KMS-11 (cell line): ENCODE measurements at regions not wholly inside any gene's neighbourhood (a gene's known extent, or its start where the extent isn't known, plus 50 kb on each side); places are given as distances from the start of the nearest gene placed in this dataset.

ENCODE experiments used
- H2AFZ ChIP-seq: fragments of 200-600 bp; sonication (generic); 2 replicates; pipeline ENCODE4 v1.6.1; 2016; ENCODE audit warnings: antibody characterized with exemption, mixed run types, low read depth
- H3K27ac ChIP-seq: fragments of 200-600 bp; sonication (generic); 2 replicates; pipeline ENCODE4 v1.6.1; 2016; ENCODE audit warnings: mild to moderate bottlenecking, mixed run types
- H3K27me3 ChIP-seq: fragments of 200-600 bp; sonication (generic); 2 replicates; pipeline ENCODE4 v1.6.1; 2017; ENCODE audit warnings: mild to moderate bottlenecking, low read depth, mixed run types, moderate library complexity; ENCODE audit not compliant: insufficient read depth
- H3K36me3 ChIP-seq: fragments of 200-600 bp; sonication (generic); 2 replicates; pipeline ENCODE4 v1.6.1; 2017; ENCODE audit warnings: mild to moderate bottlenecking, mixed run types; ENCODE audit not compliant: insufficient read depth
- H3K4me1 ChIP-seq: fragments of 200-600 bp; sonication (generic); 2 replicates; pipeline ENCODE4 v1.6.1; 2016; ENCODE audit warnings: mild to moderate bottlenecking, low read depth, mixed run types; ENCODE audit not compliant: poor library complexity, severe bottlenecking
- H3K4me2 ChIP-seq: fragments of 200-600 bp; sonication (generic); 2 replicates; pipeline ENCODE4 v1.7.0; 2016; ENCODE audit warnings: mild to moderate bottlenecking, mixed run types
- H3K4me3 ChIP-seq: fragments of 200-600 bp; sonication (generic); IDR thresholded peaks from 2 replicates; pipeline ENCODE4 v1.6.1; 2017; ENCODE audit warnings: low read depth, low read length, mixed read lengths; ENCODE audit not compliant: insufficient read depth
- H3K79me2 ChIP-seq: fragments of 200-600 bp; sonication (generic); 2 replicates; pipeline ENCODE4 v1.6.1; 2016; ENCODE audit warnings: low read depth, mixed run types; ENCODE audit not compliant: insufficient read depth
- H3K9ac ChIP-seq: fragments of 200-600 bp; sonication (generic); 2 replicates; pipeline ENCODE4 v1.6.1; 2016; ENCODE audit warnings: mild to moderate bottlenecking, mixed run types
- H4K20me1 ChIP-seq: fragments of 200-600 bp; sonication (generic); 2 replicates; pipeline ENCODE4 v1.6.1; 2016; ENCODE audit warnings: mild to moderate bottlenecking, mixed run types; ENCODE audit not compliant: insufficient read depth
- TF ChIP-seq, protein P1 (sequence below): fragments of 200-600 bp; sonication (generic); conservative IDR thresholded peaks from 2 replicates; pipeline ENCODE4 v1.6.1; 2017; ENCODE audit warnings: low read depth, mild to moderate bottlenecking, antibody characterized with exemption, low read length, moderate library complexity, mixed read lengths

DNA sequence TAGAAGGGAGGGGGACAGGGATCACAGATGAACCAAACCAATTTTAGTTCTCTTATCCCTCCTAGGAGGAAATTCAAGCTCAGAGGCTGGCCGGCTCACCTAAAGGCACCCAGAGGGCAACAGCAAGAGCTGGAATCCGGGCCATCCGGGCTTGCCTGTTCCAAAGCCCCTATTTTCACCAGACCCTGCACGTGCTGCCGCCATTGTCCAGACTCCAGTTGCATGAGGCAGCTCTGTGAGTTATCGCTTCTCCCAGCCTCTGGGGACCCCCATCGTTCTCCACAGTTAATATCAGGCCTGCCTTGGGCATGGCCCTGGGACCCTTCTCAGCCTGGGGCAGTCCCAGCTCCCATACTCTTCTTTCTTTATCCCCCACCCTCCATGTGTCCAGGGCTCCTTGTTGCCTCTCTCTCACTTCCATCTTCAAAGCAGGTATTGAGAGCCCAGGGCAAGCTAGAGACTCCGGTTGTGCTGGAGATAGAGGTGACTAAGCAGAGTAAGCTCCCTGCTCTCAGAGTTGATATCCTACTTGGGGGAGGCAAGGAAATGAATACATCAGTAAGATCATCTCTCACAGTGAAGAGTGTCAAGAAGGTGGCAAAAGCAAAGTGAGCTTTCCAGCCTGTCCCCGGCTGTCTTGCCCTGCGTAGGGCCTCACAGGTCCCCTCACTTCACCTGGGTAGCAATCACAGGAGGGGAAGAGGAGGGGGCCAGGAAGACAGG, 322.8 kb downstream of the UACA start:
- no peak overlapping the region for H2AFZ ChIP-seq
- no peak overlapping the region for H3K9ac ChIP-seq
- peaks cover 25% of the 10 kb centered on the region for H3K4me1 ChIP-seq
- TF ChIP-seq, protein P1, sequence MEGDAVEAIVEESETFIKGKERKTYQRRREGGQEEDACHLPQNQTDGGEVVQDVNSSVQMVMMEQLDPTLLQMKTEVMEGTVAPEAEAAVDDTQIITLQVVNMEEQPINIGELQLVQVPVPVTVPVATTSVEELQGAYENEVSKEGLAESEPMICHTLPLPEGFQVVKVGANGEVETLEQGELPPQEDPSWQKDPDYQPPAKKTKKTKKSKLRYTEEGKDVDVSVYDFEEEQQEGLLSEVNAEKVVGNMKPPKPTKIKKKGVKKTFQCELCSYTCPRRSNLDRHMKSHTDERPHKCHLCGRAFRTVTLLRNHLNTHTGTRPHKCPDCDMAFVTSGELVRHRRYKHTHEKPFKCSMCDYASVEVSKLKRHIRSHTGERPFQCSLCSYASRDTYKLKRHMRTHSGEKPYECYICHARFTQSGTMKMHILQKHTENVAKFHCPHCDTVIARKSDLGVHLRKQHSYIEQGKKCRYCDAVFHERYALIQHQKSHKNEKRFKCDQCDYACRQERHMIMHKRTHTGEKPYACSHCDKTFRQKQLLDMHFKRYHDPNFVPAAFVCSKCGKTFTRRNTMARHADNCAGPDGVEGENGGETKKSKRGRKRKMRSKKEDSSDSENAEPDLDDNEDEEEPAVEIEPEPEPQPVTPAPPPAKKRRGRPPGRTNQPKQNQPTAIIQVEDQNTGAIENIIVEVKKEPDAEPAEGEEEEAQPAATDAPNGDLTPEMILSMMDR: no peak
- no peak overlapping the region for H3K27ac ChIP-seq
- H4K20me1 ChIP-seq: no peaks in the 10 kb centered on the region
- H3K79me2 ChIP-seq: no peaks in the 10 kb centered on the region
- no peaks in the 10 kb centered on the region for H3K27me3 ChIP-seq
- no peak overlapping the region for H3K4me2 ChIP-seq
- no peaks in the 10 kb centered on the region for H3K36me3 ChIP-seq
- H3K4me3 ChIP-seq: no peak overlapping the region

DNA sequence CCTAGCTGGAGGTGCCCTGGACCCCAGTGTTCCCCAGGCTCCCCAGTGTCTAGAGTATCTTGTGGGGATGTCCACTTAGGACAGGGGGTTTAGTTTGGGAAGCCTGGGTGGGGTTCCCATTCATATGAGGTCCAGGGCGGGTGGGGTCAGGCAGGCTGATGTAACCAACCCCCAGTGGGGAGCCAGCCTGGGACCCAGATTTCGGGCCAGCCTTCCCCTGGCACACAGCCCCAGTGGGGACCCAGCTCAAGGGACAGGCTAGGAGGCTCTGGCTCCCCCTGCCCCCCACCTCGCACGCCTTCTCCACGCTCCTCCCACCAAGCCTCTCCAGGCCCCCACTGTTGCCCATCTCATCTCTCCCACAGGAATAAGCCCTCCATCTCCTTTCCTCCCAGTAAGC, 323.5 kb downstream of the UACA start:
- no peak overlapping the region for H3K4me2 ChIP-seq
- no peak overlapping the region for H3K9ac ChIP-seq
- TF ChIP-seq, protein P1: no peak
- H2AFZ ChIP-seq: no peak overlapping the region
- H3K4me1 ChIP-seq: peaks cover 32% of the 10 kb centered on the region
- no peaks in the 10 kb centered on the region for H3K27me3 ChIP-seq
- no peaks in the 10 kb centered on the region for H3K36me3 ChIP-seq
- H4K20me1 ChIP-seq: no peaks in the 10 kb centered on the region
- no peak overlapping the region for H3K27ac ChIP-seq
- H3K79me2 ChIP-seq: no peaks in the 10 kb centered on the region
- no peak overlapping the region for H3K4me3 ChIP-seq

DNA sequence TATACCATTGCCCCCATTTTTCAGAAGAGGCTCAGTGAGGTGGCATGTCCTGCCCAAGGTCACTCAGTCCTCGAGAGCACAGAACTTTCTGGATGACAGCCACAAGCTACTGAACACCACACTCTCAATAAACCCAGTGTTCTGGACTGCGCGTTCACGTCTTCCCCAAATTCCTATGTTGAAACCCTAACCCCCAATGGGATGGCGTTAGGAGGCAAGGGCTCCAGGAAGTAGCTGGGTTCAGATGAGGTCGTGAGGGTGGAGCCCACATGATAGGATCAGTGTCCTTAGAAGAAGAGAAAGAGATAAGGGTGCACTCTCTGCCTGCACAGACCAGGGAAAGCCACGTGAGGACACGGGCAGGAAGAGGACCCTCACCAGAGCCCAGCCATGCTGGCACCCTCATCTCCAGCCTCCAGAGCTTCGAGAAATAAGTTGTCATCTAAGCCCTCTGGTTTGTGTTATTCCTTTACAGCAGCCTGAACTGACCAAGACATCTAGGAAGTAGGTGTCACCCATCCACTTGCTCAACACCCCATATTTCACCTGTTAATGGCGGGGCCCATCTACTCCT, 324.0 kb downstream of the UACA start:
- TF ChIP-seq, protein P1: no peak
- no peaks in the 10 kb centered on the region for H3K27me3 ChIP-seq
- no peaks in the 10 kb centered on the region for H3K36me3 ChIP-seq
- no peaks in the 10 kb centered on the region for H3K79me2 ChIP-seq
- H3K4me3 ChIP-seq: no peak overlapping the region
- H2AFZ ChIP-seq: no peak overlapping the region
- H3K27ac ChIP-seq: no peak overlapping the region
- H4K20me1 ChIP-seq: no peaks in the 10 kb centered on the region
- no peak overlapping the region for H3K9ac ChIP-seq
- no peak overlapping the region for H3K4me2 ChIP-seq
- H3K4me1 ChIP-seq: peaks cover 37% of the 10 kb centered on the region

DNA sequence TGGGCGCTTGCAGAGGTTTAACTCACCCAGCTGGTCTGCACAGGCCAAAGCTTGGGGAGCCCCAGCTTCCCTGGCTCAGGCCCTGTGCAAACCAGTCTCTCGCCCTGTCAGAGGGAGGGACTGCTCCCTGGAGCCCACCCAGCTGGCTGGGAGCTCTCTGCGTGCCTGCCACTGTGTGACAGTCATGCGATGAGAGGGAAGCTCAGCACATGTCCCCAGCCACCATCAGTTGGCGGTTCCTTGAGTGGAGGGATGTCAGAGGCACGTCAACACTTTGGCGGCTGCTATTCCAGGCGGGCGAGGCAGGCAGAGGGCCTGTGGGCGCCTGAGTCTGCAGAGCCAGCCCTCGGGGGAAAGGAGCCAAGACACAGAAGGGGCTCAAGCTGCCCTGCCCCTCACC, 324.6 kb downstream of the UACA start:
- no peak overlapping the region for H3K27ac ChIP-seq
- H4K20me1 ChIP-seq: no peaks in the 10 kb centered on the region
- TF ChIP-seq, protein P1: no peak
- H3K79me2 ChIP-seq: no peaks in the 10 kb centered on the region
- no peak overlapping the region for H2AFZ ChIP-seq
- no peaks in the 10 kb centered on the region for H3K36me3 ChIP-seq
- no peak overlapping the region for H3K4me2 ChIP-seq
- H3K4me1 ChIP-seq: peaks cover 42% of the 10 kb centered on the region
- H3K27me3 ChIP-seq: no peaks in the 10 kb centered on the region
- no peak overlapping the region for H3K4me3 ChIP-seq
- H3K9ac ChIP-seq: no peak overlapping the region
